CD4-positive, alpha-beta T cell (primary cell): ENCODE measurements at regions not wholly inside any gene's neighbourhood (a gene's known extent, or its start where the extent isn't known, plus 50 kb on each side); places are given as distances from the start of the nearest gene placed in this dataset.

Experiments used
- ATAC-seq: fragments of 200-7000 bp; cut with Tn5 transposase; one replicate; pipeline ENCODE4 v1.10.0; 2022; ENCODE audit warnings: mild to moderate bottlenecking; ENCODE audit not compliant: poor library complexity
- CTCF ChIA-PET: fragments of 350-600 bp; sonication (Branson Sonifier 250); formaldehyde crosslinking; loops from one replicate; lab custom pipeline; 2021; ENCODE audit warnings: antibody characterized with exemption, inconsistent platforms; lab: Charles Lee
- POLR2A ChIA-PET: fragments of 350-600 bp; sonication (Branson Sonifier 250); formaldehyde crosslinking; loops from one replicate; lab custom pipeline; 2021; ENCODE audit warnings: antibody characterized with exemption, inconsistent platforms; lab: Charles Lee
- DNase-seq, 14 experiments: peaks; one replicate each; pipeline ENCODE4 v3.0.0-alpha.2; 2013 to 2020; ENCODE audit warnings: mixed read lengths in 2 of 14
- H3K27ac ChIP-seq, 2 donors: one replicate each; pipeline versions ENCODE4 v1.5.1 to v1.7.0; 2013; ENCODE audit warnings: low read length in 2 of 2, low read depth in 1 of 2, mild to moderate bottlenecking in 1 of 2
- H3K27me3 ChIP-seq, 2 experiments: 1 replicate in 1 of 2; 2 replicates in 1 of 2; pipeline versions ENCODE4 v1.6.1 to v1.7.0; 2013; ENCODE audit warnings: low read length in 2 of 2, control low read depth in 1 of 2, mild to moderate bottlenecking in 1 of 2, moderate library complexity in 1 of 2; ENCODE audit not compliant: insufficient read depth in 2 of 2, control insufficient read depth in 1 of 2
- H3K36me3 ChIP-seq: one replicate; pipeline ENCODE4 v1.6.1; 2013; ENCODE audit warnings: low read length, control low read depth; ENCODE audit not compliant: insufficient read depth
- H3K4me1 ChIP-seq: one replicate; pipeline ENCODE4 v1.6.1; 2013; ENCODE audit warnings: low read length, control low read depth; ENCODE audit not compliant: insufficient read depth
- H3K4me3 ChIP-seq: one replicate; pipeline ENCODE4 v1.5.1; 2013; ENCODE audit warnings: mild to moderate bottlenecking, low read length, moderate library complexity
- H3K9me3 ChIP-seq, 2 experiments: 1 replicate in 1 of 2; 2 replicates in 1 of 2; pipeline versions ENCODE4 v1.6.1 to v1.7.0; 2013; ENCODE audit warnings: low read length in 2 of 2, mild to moderate bottlenecking in 2 of 2, control low read depth in 1 of 2, moderate library complexity in 1 of 2; ENCODE audit not compliant: control insufficient read depth in 1 of 2, insufficient read depth in 1 of 2
- H3K27ac Mint-ChIP-seq: one replicate; pipeline ENCODE4 v1.8.0; 2020; ENCODE audit warnings: mixed read lengths
- H3K27me3 Mint-ChIP-seq: one replicate; pipeline ENCODE4 v1.8.0; 2021; ENCODE audit warnings: mixed read lengths
- H3K36me3 Mint-ChIP-seq: one replicate; pipeline ENCODE4 v1.8.0; 2021; ENCODE audit warnings: low read depth, mixed read lengths
- H3K4me1 Mint-ChIP-seq: one replicate; pipeline ENCODE4 v1.8.0; 2021; ENCODE audit warnings: low read depth, mixed read lengths
- H3K4me3 Mint-ChIP-seq: one replicate; pipeline ENCODE4 v1.8.0; 2020; ENCODE audit warnings: mild to moderate bottlenecking, mixed read lengths
- H3K9me3 Mint-ChIP-seq: one replicate; pipeline ENCODE4 v1.8.0; 2020; ENCODE audit warnings: mixed read lengths
- CTCF ChIP-seq: fragments of 200-600 bp; IDR thresholded peaks from one replicate; pipeline ENCODE4 v1.8.0; 2022; ENCODE audit warnings: antibody characterized with exemption, mild to moderate bottlenecking
- intact Hi-C, 2 experiments: fragments of 100-400 bp; cut with DNase I in 1 of 2; cut with micrococcal nuclease in 1 of 2; formaldehyde crosslinking; loops; one replicate each; pipeline versions ENCODE4 v1.15.1 to v1.9.0; 2023 to 2025; cut with DNase I, micrococcal nuclease

GRCh38 chr13:99893567-99893966 is 78.0 kb downstream of the ZIC5 start:
- peaks cover 15% of the 10 kb centered on the region for H3K4me1 Mint-ChIP-seq
- peaks cover 20 to 36% of the 10 kb centered on the region in 2 experiments for H3K27me3 ChIP-seq
- POLR2A ChIA-PET: no interaction called here
- H3K27ac Mint-ChIP-seq: no peak overlapping the region
- no peak overlapping the region for H3K4me3 ChIP-seq
- H3K9me3 ChIP-seq: peaks cover 0 to 10% of the 10 kb centered on the region in 2 experiments
- H3K27me3 Mint-ChIP-seq: peaks cover 42% of the 10 kb centered on the region
- peaks cover 21% of the 10 kb centered on the region for H3K4me1 ChIP-seq
- no peaks in the 10 kb centered on the region for H3K36me3 Mint-ChIP-seq
- H3K4me3 Mint-ChIP-seq: no peak overlapping the region
- CTCF ChIA-PET: no interaction called here
- intact Hi-C loops: no loop called here
- no peak for DNase-seq
- TF ChIP-seq CTCF: no peak
- H3K27ac ChIP-seq: no peak overlapping the region
- no peaks in the 10 kb centered on the region for H3K9me3 Mint-ChIP-seq
- ATAC-seq: no peak
- H3K36me3 ChIP-seq: no peaks in the 10 kb centered on the region

- H3K27me3 Mint-ChIP-seq: peaks cover 36% of the 10 kb centered on the region
- intact Hi-C loops: no loop called here
Measured at GRCh38 chr13:99892866-99893504, 78.6 kb downstream of the ZIC5 start.

GRCh38 chr13:99892196-99892613 is 79.4 kb downstream of the ZIC5 start:
- DNase-seq (no peak), ATAC-seq (no peak)
- peaks cover 28% of the 10 kb centered on the region for H3K27me3 Mint-ChIP-seq
- ChIA-PET CTCF (no interaction called here), POLR2A (no interaction called here)
- peaks cover 16 to 24% of the 10 kb centered on the region in 2 experiments for H3K27me3 ChIP-seq
- no peaks in the 10 kb centered on the region for H3K36me3 Mint-ChIP-seq
- no peak overlapping the region for H3K4me3 ChIP-seq
- no peaks in the 10 kb centered on the region for H3K9me3 Mint-ChIP-seq
- H3K9me3 ChIP-seq: peaks cover 0 to 10% of the 10 kb centered on the region in 2 experiments
- TF ChIP-seq CTCF: no peak
- H3K27ac ChIP-seq: no peak overlapping the region
- H3K27ac Mint-ChIP-seq: no peak overlapping the region
- H3K4me1 ChIP-seq: peaks cover 21% of the 10 kb centered on the region
- H3K36me3 ChIP-seq: no peaks in the 10 kb centered on the region
- H3K4me3 Mint-ChIP-seq: no peak overlapping the region
- H3K4me1 Mint-ChIP-seq: peaks cover 15% of the 10 kb centered on the region
- intact Hi-C loops: no loop called here

More at GRCh38 chr13:99892866-99893504, 78.6 kb downstream of the ZIC5 start:
- no peak overlapping the region for H3K4me3 ChIP-seq
- H3K27me3 ChIP-seq: peaks cover 19 to 30% of the 10 kb centered on the region in 2 experiments
- peaks cover 21% of the 10 kb centered on the region for H3K4me1 ChIP-seq
- no peak overlapping the region for H3K27ac Mint-ChIP-seq
- peaks cover 0 to 10% of the 10 kb centered on the region in 2 experiments for H3K9me3 ChIP-seq
- H3K4me1 Mint-ChIP-seq: peaks cover 15% of the 10 kb centered on the region
- ChIA-PET POLR2A (no interaction called here), CTCF (no interaction called here)
- DNase-seq (no peak), ATAC-seq (no peak)
- H3K36me3 ChIP-seq: no peaks in the 10 kb centered on the region
- no peak for TF ChIP-seq CTCF
- no peaks in the 10 kb centered on the region for H3K36me3 Mint-ChIP-seq
- H3K4me3 Mint-ChIP-seq: no peak overlapping the region
- no peak overlapping the region for H3K27ac ChIP-seq
- no peaks in the 10 kb centered on the region for H3K9me3 Mint-ChIP-seq
